ENCODE measurements at regions not wholly inside any gene's neighbourhood (a gene's known extent, or its start where the extent isn't known, plus 50 kb on each side); places are given as distances from the start of the nearest gene placed in this dataset.
"Not testable (repeated sequence)": the region's sequence is repeated elsewhere in the genome, so short reads cannot be mapped to it uniquely, and the experiment has no call there.

- DNase-seq = no peak
Measured at GRCh38 chr20:52004715-52005114, 186.9 kb downstream of the ZFP64 start.

GRCh38 chr20:52004018-52004417 is 187.6 kb downstream of the ZFP64 start:
- peak in 1 of 2 experiments; percentile 7 for DNase-seq

- no peak for DNase-seq
Measured at GRCh38 chr20:52003415-52003814, 188.2 kb downstream of the ZFP64 start.

GRCh38 chr20:52001999-52002666 is 189.4 kb downstream of the ZFP64 start:
- DNase-seq = no peak

GRCh38 chr20:51997281-51997936 is 194.2 kb downstream of the ZFP64 start:
- DNase-seq = not testable (repeated sequence)

GRCh38 chr20:51995551-51995951 is 193.2 kb upstream of the SALL4 start:
- DNase-seq = no peak

GRCh38 chr20:51994751-51995417 is 192.6 kb upstream of the SALL4 start:
- no peak for DNase-seq

GRCh38 chr20:51987812-51988211 is 185.5 kb upstream of the SALL4 start:
- no peak for DNase-seq

- no peak for DNase-seq
Measured at GRCh38 chr20:51985013-51985415, 182.7 kb upstream of the SALL4 start.

GRCh38 chr20:51980277-51980676 is 178.0 kb upstream of the SALL4 start:
- no peak for DNase-seq

GRCh38 chr20:51979226-51979625 is 176.9 kb upstream of the SALL4 start:
- no peak for DNase-seq

- DNase-seq = no peak
Measured at GRCh38 chr20:51978070-51978501, 175.8 kb upstream of the SALL4 start.

- DNase-seq = no peak
Measured at GRCh38 chr20:51972056-51972455, 169.7 kb upstream of the SALL4 start.

- no peak for DNase-seq
Measured at GRCh38 chr20:51970858-51971257, 168.5 kb upstream of the SALL4 start.

GRCh38 chr20:51969191-51969590 is 166.9 kb upstream of the SALL4 start:
- no peak for DNase-seq

GRCh38 chr20:51968151-51968550 is 165.8 kb upstream of the SALL4 start:
- no peak for DNase-seq

GRCh38 chr20:51966296-51966971 is 164.1 kb upstream of the SALL4 start:
- peak; percentile 14 to 56 for DNase-seq

- DNase-seq = no peak
Measured at GRCh38 chr20:51961964-51962761, 159.8 kb upstream of the SALL4 start.

GRCh38 chr20:51960047-51960675 is 157.8 kb upstream of the SALL4 start:
- DNase-seq = no peak

- DNase-seq = no peak
Measured at GRCh38 chr20:51959066-51959542, 156.8 kb upstream of the SALL4 start.

- no peak for DNase-seq
Measured at GRCh38 chr20:51958099-51959065, 156.1 kb upstream of the SALL4 start.

All from NCI-H446 (cell line).